ENCODE measurements at regions not wholly inside any gene's neighbourhood (a gene's known extent, or its start where the extent isn't known, plus 50 kb on each side); places are given as distances from the start of the nearest gene placed in this dataset.

- TF ChIP-seq CTCF (IDR thresholded peaks at IDR 0.05) (no peak), POLR2A (IDR thresholded peaks at IDR 0.05) (no peak)
These were observed 295.6 kb downstream of the FGFR2 start for GRCh38 chr10:121302541-121303180.
